Loucy (cell line): ENCODE measurements at regions not wholly inside any gene's neighbourhood (a gene's known extent, or its start where the extent isn't known, plus 50 kb on each side); places are given as distances from the start of the nearest gene placed in this dataset.

Experiments used
- H2AFZ ChIP-seq: fragments of 200-600 bp; sonication (generic); 2 replicates; pipeline ENCODE4 v1.6.0; 2016; ENCODE audit warnings: antibody characterized with exemption, mild to moderate bottlenecking, low read length, moderate library complexity
- H3F3A ChIP-seq: fragments of 200-600 bp; 2 replicates; pipeline ENCODE4 v1.6.0; 2016; ENCODE audit warnings: antibody characterized with exemption, low read depth, mild to moderate bottlenecking
- H3K27me3 ChIP-seq: fragments of 200-600 bp; sonication (generic); 2 replicates; pipeline ENCODE4 v1.6.1; 2014; ENCODE audit warnings: low read length, mild to moderate bottlenecking; ENCODE audit not compliant: insufficient read depth, poor library complexity, severe bottlenecking
- H3K36me3 ChIP-seq: fragments of 200-600 bp; sonication (generic); 2 replicates; pipeline ENCODE4 v1.6.1; 2016; ENCODE audit warnings: low read length; ENCODE audit not compliant: insufficient read depth
- H3K4me1 ChIP-seq: fragments of 200-600 bp; sonication (generic); 2 replicates; pipeline ENCODE4 v1.5.1; 2014; ENCODE audit warnings: low read length, mild to moderate bottlenecking; ENCODE audit not compliant: insufficient read depth, poor library complexity, severe bottlenecking
- H3K4me2 ChIP-seq: fragments of 200-600 bp; sonication (generic); 2 replicates; pipeline ENCODE4 v1.6.0; 2014; ENCODE audit warnings: antibody characterized with exemption, low read length, low read depth, mild to moderate bottlenecking; ENCODE audit not compliant: poor library complexity, severe bottlenecking
- H3K4me3 ChIP-seq: fragments of 200-600 bp; sonication (generic); 2 replicates; pipeline ENCODE4 v1.5.1; 2014; ENCODE audit warnings: low read length, mild to moderate bottlenecking, mixed read lengths; ENCODE audit not compliant: poor library complexity, severe bottlenecking
- H3K79me2 ChIP-seq: fragments of 200-600 bp; sonication (generic); 2 replicates; pipeline ENCODE4 v1.6.1; 2014; ENCODE audit warnings: low read length; ENCODE audit not compliant: insufficient read depth
- H3K9ac ChIP-seq: fragments of 200-600 bp; sonication (generic); 2 replicates; pipeline ENCODE4 v1.6.0; 2014; ENCODE audit warnings: mild to moderate bottlenecking, low read depth, low read length, moderate library complexity; ENCODE audit not compliant: poor library complexity, severe bottlenecking
- H3K9me2 ChIP-seq: fragments of 200-600 bp; sonication (generic); replicated peaks from 2 replicates; pipeline ENCODE4 v1.6.1; 2016; ENCODE audit warnings: low read depth, low read length, mixed read lengths
- H3K9me3 ChIP-seq: fragments of 200-600 bp; sonication (generic); 2 replicates; pipeline ENCODE4 v1.6.1; 2014; ENCODE audit warnings: mild to moderate bottlenecking, antibody characterized with exemption, low read length, low read depth; ENCODE audit not compliant: insufficient read depth
- H4K20me1 ChIP-seq: fragments of 200-600 bp; sonication (generic); 2 replicates; pipeline ENCODE4 v1.6.0; 2014; ENCODE audit warnings: antibody characterized with exemption, low read length, mild to moderate bottlenecking; ENCODE audit not compliant: insufficient read depth, poor library complexity, severe bottlenecking
- CTCF ChIP-seq: fragments of 200-600 bp; sonication (generic); conservative IDR thresholded peaks from 2 replicates; pipeline ENCODE4 v1.5.1; 2014; ENCODE audit warnings: mild to moderate bottlenecking, antibody characterized with exemption, low read length
- EZH2phosphoT487 ChIP-seq: fragments of 200-600 bp; IDR thresholded peaks from 2 replicates; pipeline ENCODE4 v1.6.1; 2018; ENCODE audit warnings: antibody characterized with exemption, mild to moderate bottlenecking, moderate library complexity, borderline replicate concordance

DNA sequence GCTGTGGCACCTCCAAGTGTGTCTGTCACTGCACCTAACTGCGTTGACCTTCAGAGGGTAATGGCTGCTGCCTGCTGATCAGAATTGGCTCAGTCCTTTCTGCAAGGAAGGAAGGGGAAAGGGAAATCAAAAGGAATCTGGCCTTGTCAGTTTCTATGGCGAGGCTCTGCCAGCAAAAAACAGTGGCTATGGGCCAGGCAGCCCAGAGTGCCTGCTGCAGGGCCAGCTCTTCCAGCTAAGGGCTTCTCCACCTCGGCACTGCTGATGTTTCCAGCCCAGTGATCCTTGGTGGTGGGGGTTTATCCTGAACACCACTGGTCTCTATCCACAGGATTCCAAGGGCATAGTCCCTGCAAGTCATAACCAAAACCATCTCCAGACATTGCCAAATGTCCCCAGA is 184.3 kb downstream of the TJP1 start:
- no peaks in the 10 kb centered on the region for H3K4me1 ChIP-seq
- H3K4me3 ChIP-seq: no peak overlapping the region
- no peak overlapping the region for H3K9ac ChIP-seq
- H3F3A ChIP-seq: no peaks in the 10 kb centered on the region
- TF ChIP-seq CTCF: no peak
- no peak for TF ChIP-seq EZH2phosphoT487
- H4K20me1 ChIP-seq: no peaks in the 10 kb centered on the region
- H2AFZ ChIP-seq: no peak overlapping the region
- no peaks in the 10 kb centered on the region for H3K27me3 ChIP-seq
- no peaks in the 10 kb centered on the region for H3K36me3 ChIP-seq
- no peak overlapping the region for H3K4me2 ChIP-seq
- H3K79me2 ChIP-seq: no peaks in the 10 kb centered on the region
- no peaks in the 10 kb centered on the region for H3K9me3 ChIP-seq
- no peaks in the 10 kb centered on the region for H3K9me2 ChIP-seq

DNA sequence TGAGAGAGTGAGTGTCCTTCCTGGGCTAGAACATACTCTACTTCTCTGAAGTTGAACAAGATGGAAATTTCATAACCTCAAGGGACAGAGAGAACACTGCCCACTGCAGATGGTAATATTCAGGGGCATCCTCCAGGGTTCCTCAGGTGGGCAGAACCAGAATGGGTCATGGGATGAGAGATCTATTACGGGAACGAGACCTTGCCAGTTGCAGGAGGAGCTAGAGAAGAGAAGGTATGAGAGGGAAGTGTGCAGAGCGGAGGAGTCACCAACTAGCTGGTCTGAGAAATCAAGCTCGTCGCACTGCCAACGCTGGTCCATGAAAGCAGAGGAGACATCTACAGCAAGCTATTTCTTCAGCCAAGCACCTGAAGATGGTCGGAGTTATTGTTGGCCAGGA is 184.7 kb downstream of the TJP1 start:
- Histone ChIP-seq H3F3A (no peaks in the 10 kb centered on the region), H3K4me1 (no peaks in the 10 kb centered on the region), H2AFZ (no peak overlapping the region), H3K9ac (no peak overlapping the region), H4K20me1 (no peaks in the 10 kb centered on the region), H3K9me3 (no peaks in the 10 kb centered on the region), H3K79me2 (no peaks in the 10 kb centered on the region), H3K4me3 (no peak overlapping the region), H3K4me2 (no peak overlapping the region), H3K36me3 (no peaks in the 10 kb centered on the region), H3K9me2 (no peaks in the 10 kb centered on the region), H3K27me3 (no peaks in the 10 kb centered on the region)
- no peak for TF ChIP-seq CTCF
- TF ChIP-seq EZH2phosphoT487: no peak

DNA sequence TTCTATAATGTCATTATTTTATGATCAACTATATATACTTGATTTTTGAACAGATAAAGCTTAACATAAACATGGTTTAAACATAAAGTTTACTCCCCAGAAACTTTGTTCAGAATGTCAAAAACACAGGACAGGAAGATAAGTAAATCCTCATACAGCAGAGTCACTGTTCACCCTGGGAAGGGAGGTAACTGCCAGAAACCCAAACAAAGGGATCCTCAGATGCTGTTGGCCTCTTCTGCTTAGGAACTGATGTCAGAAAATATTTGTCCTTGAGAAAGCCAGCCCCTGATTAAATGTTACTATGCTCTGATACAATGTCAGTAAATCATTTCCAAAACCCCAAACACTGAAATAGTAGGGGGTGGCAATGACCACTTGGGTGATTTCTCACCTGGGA is 185.3 kb downstream of the TJP1 start:
- Histone ChIP-seq H3K79me2 (no peaks in the 10 kb centered on the region), H3K9me2 (no peaks in the 10 kb centered on the region), H3F3A (no peaks in the 10 kb centered on the region), H4K20me1 (no peaks in the 10 kb centered on the region), H3K4me2 (no peak overlapping the region), H3K36me3 (no peaks in the 10 kb centered on the region), H3K9me3 (no peaks in the 10 kb centered on the region), H3K27me3 (no peaks in the 10 kb centered on the region), H3K4me1 (no peaks in the 10 kb centered on the region), H3K9ac (no peak overlapping the region), H3K4me3 (no peak overlapping the region), H2AFZ (no peak overlapping the region)
- no peak for TF ChIP-seq EZH2phosphoT487
- TF ChIP-seq CTCF: no peak
